NT2/D1 (cell line): ENCODE measurements at regions not wholly inside any gene's neighbourhood (a gene's known extent, or its start where the extent isn't known, plus 50 kb on each side); places are given as distances from the start of the nearest gene placed in this dataset.

Source experiments
- SUZ12 ChIP-seq: IDR thresholded peaks from 2 replicates; pipeline ENCODE4 v1.6.1; 2011; ENCODE audit not compliant: insufficient read length, insufficient read depth; ENCODE audit errors: extremely low read depth
- YY1 ChIP-seq: IDR thresholded peaks from 2 replicates; pipeline ENCODE4 v1.6.1; 2011; ENCODE audit not compliant: insufficient read length, insufficient read depth
- ZNF274 ChIP-seq: IDR thresholded peaks from 2 replicates; pipeline ENCODE4 v1.6.1; 2011; ENCODE audit warnings: mild to moderate bottlenecking, low read depth, low read length

GRCh38 chr3:70530626-70531025, 218.2 kb upstream of the MDFIC2 start:
- no peak for TF ChIP-seq YY1
- TF ChIP-seq SUZ12 = no peak
- TF ChIP-seq ZNF274 = no peak
